ENCODE measurements at regions not wholly inside any gene's neighbourhood (a gene's known extent, or its start where the extent isn't known, plus 50 kb on each side); places are given as distances from the start of the nearest gene placed in this dataset.

DNA sequence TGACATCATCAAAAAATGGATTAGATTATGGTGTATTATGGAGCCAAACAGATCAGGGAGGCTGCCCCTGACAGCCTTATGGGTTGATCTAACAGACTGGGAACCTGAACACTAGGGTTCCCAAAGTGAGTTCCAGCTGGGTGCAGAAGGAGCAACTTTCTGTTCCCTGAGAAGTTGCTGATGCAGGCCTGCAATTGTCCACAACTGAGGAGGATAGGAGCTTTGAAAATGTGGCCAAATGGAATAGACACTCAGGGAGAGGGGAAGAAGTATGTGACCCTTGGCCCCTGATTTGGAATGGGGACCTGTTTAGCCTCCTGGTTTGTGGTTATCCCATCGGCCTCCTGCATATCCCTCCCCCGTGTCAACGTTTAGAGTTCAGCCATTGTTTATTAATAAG is 262.2 kb upstream of the SKOR2 start:
- H3K36me3 ChIP-seq (ENCODE audit: control insufficient read depth in 4 of 4, insufficient read depth in 4 of 4, low read length in 4 of 4) = no peaks in the 10 kb centered on the region
- no peak overlapping the region for H3K27ac ChIP-seq (ENCODE audit: low read depth in 1 of 2, low read length in 1 of 2)
- no peak overlapping the region for H3K9ac ChIP-seq (ENCODE audit: insufficient read depth in 1 of 2, low read length in 2 of 2)
- WGBS, 2 donors = 76 to 83% methylated on average over 3 of the region's 3 CpGs
- H3K27me3 ChIP-seq (ENCODE audit: control insufficient read depth in 3 of 3, insufficient read depth in 3 of 3, low read length in 2 of 3) = no peaks in the 10 kb centered on the region
- DNase-seq (no peak), ATAC-seq (ENCODE audit: insufficient read depth, low FRiP score) (no peak)
- no peak overlapping the region for H3K4me3 ChIP-seq
- TF ChIP-seq CTCF (IDR thresholded peaks at IDR 0.05; ENCODE audit: control extremely low read depth, extremely low read depth) = no peak
- no peaks in the 10 kb centered on the region for H3K9me3 ChIP-seq (ENCODE audit: control insufficient read depth in 4 of 4, insufficient read depth in 3 of 4, low read length in 3 of 4)
- no peaks in the 10 kb centered on the region for H3K4me1 ChIP-seq (ENCODE audit: control insufficient read depth in 5 of 5, insufficient read depth in 5 of 5, low read length in 5 of 5)

GRCh38 chr18:47512726-47513435 is 261.4 kb upstream of the SKOR2 start:
- Histone ChIP-seq H3K4me3 (no peak overlapping the region), H3K4me1 (ENCODE audit: control insufficient read depth in 5 of 5, insufficient read depth in 5 of 5, low read length in 5 of 5) (no peaks in the 10 kb centered on the region), H3K36me3 (ENCODE audit: control insufficient read depth in 4 of 4, insufficient read depth in 4 of 4, low read length in 4 of 4) (no peaks in the 10 kb centered on the region), H3K9me3 (ENCODE audit: control insufficient read depth in 4 of 4, insufficient read depth in 3 of 4, low read length in 3 of 4) (no peaks in the 10 kb centered on the region), H3K27me3 (ENCODE audit: control insufficient read depth in 3 of 3, insufficient read depth in 3 of 3, low read length in 2 of 3) (no peaks in the 10 kb centered on the region), H3K9ac (ENCODE audit: insufficient read depth in 1 of 2, low read length in 2 of 2) (no peak overlapping the region), H3K27ac (ENCODE audit: low read depth in 1 of 2, low read length in 1 of 2) (no peak overlapping the region)
- ATAC-seq (ENCODE audit: insufficient read depth, low FRiP score) = no peak
- WGBS, 2 donors = 87 to 91% methylated on average over 13 of the region's 13 CpGs
- TF ChIP-seq CTCF (IDR thresholded peaks at IDR 0.05; ENCODE audit: control extremely low read depth, extremely low read depth) = no peak
- DNase-seq = no peak

DNA sequence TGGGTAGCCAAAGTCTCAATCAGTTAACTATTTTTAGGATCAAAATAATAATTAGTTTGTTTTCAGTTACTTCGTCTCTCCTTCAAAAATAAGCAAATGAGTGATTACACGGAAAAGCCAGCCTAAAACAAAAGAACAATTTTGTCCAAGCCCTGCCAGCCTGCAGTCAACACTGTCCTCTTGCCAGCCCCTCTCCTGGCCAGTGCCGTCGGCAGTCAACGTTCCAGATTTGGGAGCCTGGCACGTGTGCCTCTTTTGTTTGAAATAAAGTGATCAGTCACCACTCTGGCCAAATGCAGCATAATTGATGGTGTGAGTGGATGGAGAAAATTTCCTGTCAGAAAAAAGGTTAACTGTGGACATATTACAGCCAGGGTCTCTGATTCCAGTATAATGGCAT is 260.6 kb upstream of the SKOR2 start:
- Histone ChIP-seq H3K4me3 (no peak overlapping the region), H3K4me1 (ENCODE audit: control insufficient read depth in 5 of 5, insufficient read depth in 5 of 5, low read length in 5 of 5) (no peaks in the 10 kb centered on the region), H3K27ac (ENCODE audit: low read depth in 1 of 2, low read length in 1 of 2) (no peak overlapping the region), H3K9ac (ENCODE audit: insufficient read depth in 1 of 2, low read length in 2 of 2) (no peak overlapping the region), H3K27me3 (ENCODE audit: control insufficient read depth in 3 of 3, insufficient read depth in 3 of 3, low read length in 2 of 3) (no peaks in the 10 kb centered on the region), H3K9me3 (ENCODE audit: control insufficient read depth in 4 of 4, insufficient read depth in 3 of 4, low read length in 3 of 4) (no peaks in the 10 kb centered on the region), H3K36me3 (ENCODE audit: control insufficient read depth in 4 of 4, insufficient read depth in 4 of 4, low read length in 4 of 4) (no peaks in the 10 kb centered on the region)
- ATAC-seq (ENCODE audit: insufficient read depth, low FRiP score) (no peak), DNase-seq (no peak)
- TF ChIP-seq CTCF (IDR thresholded peaks at IDR 0.05; ENCODE audit: control extremely low read depth, extremely low read depth) = no peak
- 70 to 83% methylated on average over 6 of the region's 6 CpGs for WGBS, 2 donors

DNA sequence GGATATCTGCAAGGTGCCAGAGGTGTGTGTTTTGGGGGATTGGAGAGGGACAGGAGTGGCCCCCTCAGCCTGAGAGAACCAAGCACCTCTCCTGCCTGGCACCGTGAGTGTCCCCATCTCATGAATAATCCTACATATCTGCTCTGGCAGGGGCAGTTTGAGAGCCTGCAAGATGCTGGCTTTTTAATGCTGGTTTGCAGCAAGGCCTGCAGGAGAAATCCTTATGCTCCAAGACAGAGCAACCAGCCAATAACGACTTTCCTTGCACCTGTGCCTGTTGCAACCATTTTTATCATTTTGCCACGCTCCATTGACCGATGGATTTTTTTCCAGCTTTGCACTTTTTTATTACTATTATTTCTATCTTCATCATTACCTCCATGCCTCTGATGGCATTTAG is 259.4 kb upstream of the SKOR2 start:
- ATAC-seq (ENCODE audit: insufficient read depth, low FRiP score) (no peak), DNase-seq (no peak)
- Histone ChIP-seq H3K27me3 (ENCODE audit: control insufficient read depth in 3 of 3, insufficient read depth in 3 of 3, low read length in 2 of 3) (no peaks in the 10 kb centered on the region), H3K9ac (ENCODE audit: insufficient read depth in 1 of 2, low read length in 2 of 2) (no peak overlapping the region), H3K4me1 (ENCODE audit: control insufficient read depth in 5 of 5, insufficient read depth in 5 of 5, low read length in 5 of 5) (no peaks in the 10 kb centered on the region), H3K27ac (ENCODE audit: low read depth in 1 of 2, low read length in 1 of 2) (no peak overlapping the region), H3K36me3 (ENCODE audit: control insufficient read depth in 4 of 4, insufficient read depth in 4 of 4, low read length in 4 of 4) (no peaks in the 10 kb centered on the region), H3K4me3 (no peak overlapping the region), H3K9me3 (ENCODE audit: control insufficient read depth in 4 of 4, insufficient read depth in 3 of 4, low read length in 3 of 4) (no peaks in the 10 kb centered on the region)
- WGBS, 2 donors = 90 to 97% methylated on average over 4 of the region's 4 CpGs
- no peak for TF ChIP-seq CTCF (IDR thresholded peaks at IDR 0.05; ENCODE audit: control extremely low read depth, extremely low read depth)

Measured in lung (tissue), 11 donors.